Temporal lobe (tissue), 1 donor: ENCODE measurements at regions not wholly inside any gene's neighbourhood (a gene's known extent, or its start where the extent isn't known, plus 50 kb on each side); places are given as distances from the start of the nearest gene placed in this dataset. TPM values are rescaled to one million over a fixed set of nuclear protein-coding genes. Genes with fewer than 3 reads are reported as not detected.

ENCODE experiments used
- small RNA-seq: library from RNA; depleted of rRNA; stranded (forward); fragments of <200 nt; gene quantifications from one replicate; pipeline ENCODE3, GENCODE V24; 2014; ENCODE audit warnings: low replicate concordance

Small RNAs in the stretch of these regions (small RNA-seq; reads per million reads assigned to genes)
- gene RN7SL282P, result not detected
